Stimulated activated naive CD4-positive, alpha-beta T cell treated with Interleukin-2 at 50 U/mL for 16 hours (primary cell): ENCODE measurements at regions not wholly inside any gene's neighbourhood (a gene's known extent, or its start where the extent isn't known, plus 50 kb on each side); places are given as distances from the start of the nearest gene placed in this dataset.

Experiments
- DNase-seq: peaks from one replicate; lab custom pipeline; 2025; lab: John Stamatoyannopoulos, UW

DNA sequence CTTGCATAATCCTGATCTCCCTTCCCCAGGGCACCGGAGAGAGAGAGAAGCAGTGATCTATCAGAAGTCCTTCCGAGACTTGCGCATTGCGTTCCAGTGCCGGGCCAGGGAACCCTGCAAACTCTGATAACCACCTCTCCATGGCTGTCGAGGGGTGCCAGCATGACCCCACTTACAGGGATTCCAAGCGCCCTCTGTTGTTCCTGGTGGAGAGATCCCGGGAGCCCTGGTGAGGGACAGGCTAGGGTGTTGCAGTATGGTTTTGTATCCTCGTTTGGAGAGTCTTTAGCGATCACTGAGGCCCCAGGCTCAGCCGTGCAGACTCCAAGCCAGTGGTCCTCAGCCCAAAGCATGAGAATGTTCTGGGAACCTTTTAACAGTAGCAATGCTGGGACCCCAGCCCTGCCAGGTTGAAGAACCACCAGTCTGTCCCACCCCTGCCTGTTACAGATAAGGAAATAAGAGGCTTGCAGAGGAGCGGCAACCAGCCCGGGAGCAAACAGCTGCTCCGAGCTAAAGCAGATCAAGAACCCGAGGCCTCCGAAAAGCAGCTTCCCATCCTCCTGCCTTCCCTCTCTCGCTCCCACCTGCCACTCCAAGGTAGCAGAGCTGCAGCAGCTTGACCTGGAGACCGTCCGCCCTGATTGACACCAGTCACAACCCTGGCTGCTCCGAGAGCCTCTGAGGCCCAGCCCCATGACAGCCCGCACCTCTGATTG, 150.3 kb upstream of the RPL38 start:
- DNase-seq, result no peak

DNA sequence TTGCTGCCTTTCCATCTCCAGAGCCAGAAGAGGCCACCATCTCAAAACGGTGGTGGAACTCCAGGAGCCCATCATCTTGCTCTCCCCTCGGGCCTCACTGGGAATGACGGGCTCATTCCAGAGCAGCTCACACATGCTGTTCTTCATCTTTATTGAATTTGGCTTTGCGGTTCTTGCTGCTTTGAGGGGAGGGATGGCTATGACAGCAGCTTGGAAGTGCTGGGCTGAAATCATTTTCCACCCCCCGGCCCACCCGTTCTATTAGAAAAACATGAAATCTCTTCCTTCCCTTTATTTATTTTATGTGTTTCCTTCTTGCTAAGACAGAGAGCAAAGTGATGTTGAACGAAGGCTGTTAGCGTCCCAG, 149.8 kb upstream of the RPL38 start:
- DNase-seq, result no peak

DNA sequence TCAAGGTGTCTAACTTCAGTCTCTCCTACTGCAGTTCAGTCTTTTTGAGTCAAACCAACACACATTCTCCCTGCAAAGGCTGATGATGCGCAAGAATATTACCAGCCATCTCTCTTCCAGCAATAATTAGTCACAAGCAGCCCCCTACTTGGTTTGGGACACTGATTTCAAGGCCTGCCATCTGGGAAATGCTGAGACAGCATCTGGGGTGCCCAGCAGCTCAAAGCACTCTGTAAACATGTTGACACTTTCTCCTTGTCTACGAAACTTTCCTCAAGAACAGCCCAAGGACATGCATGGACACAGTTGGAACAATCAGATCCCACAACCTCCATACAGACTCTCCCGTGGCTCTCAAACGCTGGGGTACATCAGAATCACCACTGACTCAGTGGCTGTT, 149.2 kb upstream of the RPL38 start:
- no peak for DNase-seq

DNA sequence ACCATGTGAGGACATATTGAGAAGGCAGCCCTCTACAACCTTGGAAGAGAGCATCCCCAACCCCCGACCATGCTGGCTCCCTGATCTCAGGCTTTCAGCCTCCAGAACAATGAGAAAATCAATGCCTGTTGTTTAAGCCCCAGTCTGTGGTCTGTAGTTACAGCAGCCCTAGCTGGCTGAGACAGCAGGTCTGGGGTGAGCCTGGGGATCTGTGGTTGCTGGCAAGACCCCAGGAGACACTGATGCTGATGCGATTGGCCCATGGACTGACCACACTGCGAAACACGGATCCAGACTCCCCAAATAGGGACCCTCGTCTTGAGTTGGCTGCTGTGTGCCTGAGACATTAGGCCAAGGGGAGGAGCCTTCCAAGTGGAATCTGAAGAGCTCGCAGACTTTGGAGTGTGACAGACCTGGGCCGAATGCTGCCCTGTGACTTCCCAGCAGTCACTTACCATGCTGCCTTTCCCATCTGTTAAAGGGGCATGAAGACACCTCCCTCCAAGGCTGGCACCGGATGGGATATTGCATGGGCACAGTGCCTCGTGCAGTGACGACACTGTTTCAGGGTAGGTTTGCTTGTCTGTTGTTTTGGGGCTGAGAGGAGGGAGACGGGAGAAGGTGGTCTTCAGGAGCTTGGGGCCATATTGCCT, 147.8 kb upstream of the RPL38 start:
- DNase-seq, result no peak

DNA sequence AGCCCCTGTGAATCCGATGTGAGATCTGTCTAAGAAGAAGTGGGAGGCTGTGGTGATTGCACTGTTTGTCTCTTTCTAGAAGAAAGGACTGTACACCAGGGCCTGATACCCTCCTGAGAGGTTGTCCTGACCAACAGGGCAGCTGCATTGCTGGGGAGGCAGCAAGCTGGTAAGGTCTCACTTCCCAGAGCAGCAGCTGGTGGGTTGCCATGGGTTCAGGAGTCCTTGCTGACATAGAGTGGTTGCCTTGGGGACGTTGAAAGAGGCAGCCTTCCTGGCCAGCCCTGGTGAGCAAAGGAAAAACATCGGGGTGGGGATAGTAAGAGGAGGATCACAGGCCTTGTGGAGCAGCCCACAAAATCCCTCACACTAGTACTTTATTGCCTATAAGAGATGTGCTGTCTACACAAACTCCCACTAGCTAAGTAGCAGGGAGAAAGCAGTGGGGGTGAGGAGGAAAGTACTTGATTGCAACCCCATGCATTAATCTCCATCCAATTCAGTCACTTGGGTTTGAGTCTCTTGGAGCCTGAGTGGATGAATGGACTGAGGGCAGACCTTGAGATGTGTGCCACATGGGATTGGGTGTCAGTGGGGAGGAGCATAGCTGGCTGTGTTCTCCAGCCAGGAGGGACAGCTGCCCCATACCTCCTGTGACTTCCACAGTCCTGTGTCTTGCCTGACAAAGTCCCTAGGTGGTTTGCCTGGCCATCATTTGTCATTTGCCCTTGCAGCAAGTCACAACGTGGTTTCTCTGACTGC, 143.8 kb upstream of the RPL38 start:
- DNase-seq, result no peak

DNA sequence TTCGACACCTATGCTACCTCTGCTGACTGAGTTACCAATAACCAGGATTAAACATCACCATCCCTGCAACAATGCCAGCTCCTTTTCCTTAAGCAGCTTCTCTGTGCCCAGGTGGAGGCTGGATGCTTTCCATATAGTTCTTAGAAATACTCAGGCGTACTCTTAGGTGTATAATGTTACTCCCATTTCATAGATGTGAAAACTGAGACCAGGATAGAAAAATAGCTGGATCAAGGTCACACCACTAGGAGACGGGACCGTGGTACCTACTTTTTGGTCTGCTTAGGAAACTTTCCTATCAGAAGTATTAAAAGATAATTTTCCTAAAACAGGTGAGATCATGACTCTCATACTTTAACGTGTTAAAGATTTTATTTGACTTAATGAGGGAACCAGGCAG, 141.7 kb upstream of the RPL38 start:
- DNase-seq, result no peak

DNA sequence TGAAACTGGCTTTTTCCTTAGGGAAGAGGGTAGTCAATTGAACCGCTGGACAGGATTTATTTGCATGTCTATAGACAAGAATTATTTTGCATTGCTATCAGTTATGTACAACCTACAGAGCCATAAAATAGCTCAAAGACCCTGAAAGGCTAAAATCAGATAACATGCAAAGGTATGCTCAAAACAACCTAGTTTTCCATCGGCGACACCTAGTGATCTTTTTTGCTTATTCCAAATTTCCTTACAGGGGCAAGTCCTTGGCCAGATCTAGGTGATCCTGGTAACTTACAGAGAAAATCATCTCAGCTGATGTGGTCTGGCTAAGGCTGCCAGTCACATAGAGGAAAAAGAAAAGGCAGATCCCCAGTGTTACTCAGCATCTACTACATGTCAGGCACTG, 141.2 kb upstream of the RPL38 start:
- no peak for DNase-seq

DNA sequence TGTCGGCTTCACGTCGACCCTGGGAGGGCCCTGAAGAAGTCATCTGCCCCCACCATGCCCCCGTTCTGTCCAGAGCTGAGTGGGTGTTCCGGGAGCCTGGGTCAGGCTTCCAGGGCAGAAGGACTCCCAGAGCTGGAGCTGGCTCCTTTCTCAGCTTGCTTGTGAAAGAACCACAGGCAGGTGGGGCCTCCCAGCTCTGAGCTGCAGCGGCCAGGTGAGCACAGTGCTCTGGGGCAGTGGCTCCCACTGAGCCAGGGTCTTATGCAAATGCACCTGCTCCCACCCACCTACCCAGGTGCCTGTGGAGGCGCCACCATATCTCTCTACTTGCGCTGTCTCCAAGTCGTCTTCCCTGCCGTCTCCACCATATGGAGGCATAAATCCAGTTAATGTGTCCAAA, 140.0 kb upstream of the RPL38 start:
- no peak for DNase-seq

DNA sequence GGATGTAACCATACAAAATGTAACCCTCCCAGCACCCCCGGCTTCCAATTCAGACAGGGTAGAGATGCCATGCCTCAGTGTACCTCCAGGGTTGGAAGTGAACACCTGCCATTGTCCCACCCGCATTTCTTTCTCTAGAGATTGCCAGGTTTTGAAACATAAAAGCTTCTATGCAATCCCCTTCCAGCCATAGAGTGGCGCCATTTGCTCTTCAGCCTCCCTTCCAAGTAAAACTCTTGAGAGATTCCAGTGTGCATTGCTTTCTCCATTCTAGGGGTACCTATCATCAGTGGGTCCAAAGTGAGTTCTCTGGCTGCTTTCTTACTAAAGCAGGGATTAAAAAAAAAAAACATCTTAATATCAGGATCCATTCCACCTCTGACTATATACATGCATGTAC, 133.1 kb upstream of the RPL38 start:
- DNase-seq, result no peak

DNA sequence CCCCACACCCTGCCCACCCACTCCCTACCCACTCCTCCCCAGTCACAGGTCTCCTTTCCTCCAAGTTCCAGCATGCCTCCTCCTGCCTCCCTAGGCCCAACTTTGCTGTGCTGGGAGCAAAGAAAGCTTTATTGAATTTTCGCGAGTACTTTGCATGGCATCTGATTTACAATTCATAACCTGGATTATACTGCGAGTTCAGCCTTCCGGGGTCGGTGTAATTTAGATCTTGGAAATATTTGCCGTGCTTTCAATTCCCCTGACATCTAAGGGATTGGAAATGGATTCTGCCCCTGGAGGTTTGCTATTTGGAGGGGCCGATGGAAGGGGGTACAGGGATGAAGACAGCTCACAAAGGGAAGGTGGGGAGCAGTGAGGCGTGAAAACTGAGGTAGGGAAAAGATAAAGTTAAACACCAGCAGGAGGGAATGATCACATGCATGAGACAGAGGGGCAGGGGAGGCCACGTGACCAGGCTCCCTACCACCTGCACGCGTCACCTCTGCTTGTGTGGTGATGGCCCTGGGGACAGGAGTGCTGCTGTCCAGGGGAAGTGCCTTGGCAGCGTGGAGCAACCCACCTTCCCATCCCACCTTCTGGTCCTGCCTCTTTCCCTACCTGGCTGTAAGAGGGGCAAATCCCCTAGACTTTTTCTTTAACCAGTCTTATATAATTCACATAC, 132.3 kb upstream of the RPL38 start:
- no peak for DNase-seq

DNA sequence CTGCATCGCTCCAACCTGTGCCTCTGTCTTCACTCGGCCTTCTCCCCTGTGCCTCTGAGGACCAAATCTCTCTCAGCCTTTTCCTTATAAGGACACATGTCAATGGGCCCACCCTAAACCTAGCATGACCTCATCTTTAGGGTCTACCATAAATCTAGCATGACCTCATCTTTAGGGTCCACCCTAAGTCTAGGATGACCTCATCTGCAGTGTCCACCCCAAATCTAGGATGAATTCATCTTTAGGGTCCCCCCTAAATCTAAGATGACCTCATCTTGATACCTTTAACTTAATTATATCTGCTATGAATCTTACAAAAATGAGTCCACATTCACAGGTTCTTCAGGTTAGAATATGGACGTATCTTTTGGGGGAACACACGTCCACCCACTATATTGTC, 131.1 kb upstream of the RPL38 start:
- no peak for DNase-seq

DNA sequence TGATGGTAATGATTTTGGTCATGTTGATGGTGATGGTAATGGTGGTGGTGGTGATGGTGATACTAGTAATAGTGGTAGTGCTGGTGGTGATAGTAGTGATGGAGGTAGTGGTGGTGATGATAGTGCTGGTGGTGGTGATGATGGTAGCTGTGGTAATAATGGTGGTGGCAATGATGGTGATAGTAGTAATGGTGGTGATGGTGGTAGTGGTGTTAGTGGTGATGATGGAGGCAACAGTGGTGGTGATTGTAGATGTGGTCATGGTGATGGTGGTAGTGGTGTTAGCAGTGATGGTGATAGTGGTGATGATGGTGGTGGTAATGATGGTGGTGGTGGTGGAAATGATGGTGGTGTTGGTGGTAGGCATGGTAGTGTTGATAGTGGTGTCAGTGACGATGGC, 127.0 kb upstream of the RPL38 start:
- DNase-seq, result no peak

DNA sequence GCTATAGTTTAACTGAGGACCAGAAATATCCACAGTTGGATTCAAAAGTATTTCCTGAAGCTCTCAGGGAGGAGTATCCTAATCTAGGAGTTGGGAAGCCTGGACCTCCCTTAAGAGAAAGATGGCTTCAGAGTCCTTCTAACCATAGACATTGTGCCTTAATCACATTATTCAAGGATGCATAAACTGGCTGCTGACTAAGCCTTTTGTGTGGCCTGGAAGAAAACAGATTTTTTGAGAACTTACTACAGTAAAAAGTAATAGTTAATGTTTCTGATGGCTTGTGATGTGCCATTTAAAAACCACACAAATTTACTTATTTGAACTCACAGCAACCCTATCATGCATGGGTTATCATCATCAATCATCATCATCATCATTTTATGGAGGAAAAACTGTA, 126.2 kb upstream of the RPL38 start:
- DNase-seq, result no peak

DNA sequence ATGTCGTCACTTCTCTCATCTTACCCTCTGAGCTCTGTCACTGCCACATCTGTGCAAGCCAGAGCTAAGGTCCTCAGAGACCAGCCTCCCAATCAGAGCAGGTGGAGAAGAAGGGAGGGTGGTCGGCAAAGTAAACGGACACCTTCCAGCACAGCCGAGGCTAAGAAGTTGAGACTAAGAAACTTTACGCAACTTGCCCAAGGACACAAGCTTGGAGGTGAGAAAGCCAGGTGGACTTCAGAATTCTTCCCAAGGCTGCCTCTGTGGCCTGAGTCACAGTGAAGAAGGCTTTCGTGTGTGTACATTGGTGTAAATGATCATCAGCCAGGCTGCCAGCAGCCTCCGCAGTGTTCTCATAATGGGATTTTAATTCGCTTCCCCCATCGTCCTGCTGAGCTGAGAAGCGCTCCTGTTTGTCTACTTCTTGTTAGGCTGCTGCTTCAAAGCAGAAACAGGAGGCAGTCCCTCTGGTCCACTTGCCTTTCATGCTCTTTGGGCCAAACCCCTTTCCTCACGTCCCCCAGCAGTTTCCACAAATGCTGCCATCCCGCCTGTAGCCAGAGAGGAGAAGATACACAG, 125.0 kb upstream of the RPL38 start:
- DNase-seq, result no peak

DNA sequence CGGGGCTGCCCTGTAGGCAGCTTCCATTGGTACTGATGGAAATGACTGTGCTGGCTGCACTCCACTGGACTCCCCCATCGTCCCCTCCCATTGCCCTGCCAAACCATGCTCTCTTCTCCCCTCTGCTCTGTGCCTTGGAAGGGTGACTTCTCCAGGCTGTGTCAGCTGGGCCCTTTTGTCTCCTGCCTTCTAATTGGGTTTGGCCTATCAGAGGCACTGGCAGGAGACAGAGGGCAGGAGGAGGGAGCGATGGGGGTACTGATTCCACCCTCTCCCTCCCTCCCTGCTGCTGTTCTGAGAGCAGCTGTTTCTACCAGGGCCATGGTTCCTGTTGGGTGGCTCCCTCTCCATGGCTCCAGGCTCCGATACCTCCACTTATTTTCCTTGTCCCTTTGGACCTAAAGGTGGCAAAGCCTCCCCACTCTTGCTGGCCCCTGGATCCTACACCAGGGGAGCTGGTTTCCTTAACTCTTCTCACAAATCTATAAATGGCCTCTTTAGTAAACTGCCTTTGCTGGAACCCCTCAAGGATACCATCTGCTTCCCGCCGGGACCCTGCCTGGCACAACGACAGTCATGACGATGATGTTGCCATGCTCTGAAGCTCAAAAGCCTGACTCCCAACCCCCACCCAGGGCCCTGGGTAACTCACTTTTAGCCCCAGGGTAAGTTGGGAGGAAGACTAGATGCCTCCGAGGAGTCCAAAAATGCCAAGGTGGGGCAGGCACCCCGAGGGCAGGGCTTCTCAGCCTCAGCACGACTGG, 123.8 kb upstream of the RPL38 start:
- DNase-seq, result no peak

DNA sequence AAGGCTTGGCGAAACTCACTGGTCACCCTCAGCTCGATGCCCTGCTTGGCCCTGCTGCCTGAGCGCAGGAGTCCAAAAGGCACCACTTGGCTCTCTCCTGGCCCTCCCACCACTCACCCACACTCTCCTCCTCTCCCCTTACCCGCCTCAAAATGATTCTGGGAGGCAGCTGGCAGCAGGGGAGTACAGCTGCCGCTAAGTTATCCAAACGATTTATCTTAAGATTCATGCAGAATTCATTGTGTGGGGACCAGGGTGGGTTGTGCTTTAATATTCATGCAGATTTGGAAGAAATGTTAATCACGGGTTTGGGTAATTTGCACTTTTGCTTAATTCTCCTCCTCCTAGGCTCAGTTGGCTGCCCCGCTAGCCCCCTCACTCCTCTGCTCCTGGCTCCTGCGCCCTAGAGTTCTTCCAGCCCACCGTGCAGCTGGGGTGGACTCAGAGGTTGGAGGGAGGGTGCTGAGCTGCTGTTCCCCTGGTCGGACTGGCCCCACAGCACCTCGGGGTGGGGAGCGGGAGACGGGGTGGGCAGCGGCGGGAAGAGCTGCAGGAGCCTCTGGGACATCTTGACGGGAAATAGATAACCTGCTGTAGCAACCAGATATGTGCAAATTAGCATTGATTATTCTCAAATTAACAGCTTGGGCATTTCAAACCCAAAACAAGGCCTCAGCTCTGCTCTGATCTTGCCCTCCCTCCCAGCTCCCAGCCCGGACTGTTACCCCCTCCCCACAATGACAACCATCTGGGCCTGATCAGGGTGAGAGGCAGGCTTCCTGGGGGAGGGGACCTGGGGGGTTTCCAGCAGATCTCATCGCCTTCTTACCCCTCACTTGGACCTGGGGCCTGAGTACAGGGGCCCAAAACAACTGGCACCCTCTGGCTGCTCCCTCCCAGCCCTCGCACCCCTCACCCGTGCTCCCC, 122.6 kb upstream of the RPL38 start:
- DNase-seq, result no peak

DNA sequence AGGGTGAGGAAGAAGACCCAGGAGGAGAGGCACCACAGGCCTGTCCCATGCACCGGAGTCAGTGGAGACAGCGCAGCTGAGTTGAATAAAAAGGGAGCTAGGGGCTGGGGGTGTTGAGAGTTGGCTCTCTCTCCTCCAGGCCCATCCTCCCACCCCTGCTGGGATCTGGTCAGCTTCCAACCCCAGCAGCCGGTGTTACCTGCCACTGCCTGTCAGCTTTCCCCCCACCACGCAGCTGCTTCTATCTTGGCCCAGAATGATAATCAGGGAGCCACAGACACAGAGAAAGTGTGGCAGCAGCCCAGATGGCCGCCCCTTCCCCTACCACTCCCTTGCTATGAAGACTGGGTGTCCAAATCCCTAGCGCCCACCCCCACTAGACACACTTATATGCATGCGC, 120.6 kb upstream of the RPL38 start:
- DNase-seq, result no peak

DNA sequence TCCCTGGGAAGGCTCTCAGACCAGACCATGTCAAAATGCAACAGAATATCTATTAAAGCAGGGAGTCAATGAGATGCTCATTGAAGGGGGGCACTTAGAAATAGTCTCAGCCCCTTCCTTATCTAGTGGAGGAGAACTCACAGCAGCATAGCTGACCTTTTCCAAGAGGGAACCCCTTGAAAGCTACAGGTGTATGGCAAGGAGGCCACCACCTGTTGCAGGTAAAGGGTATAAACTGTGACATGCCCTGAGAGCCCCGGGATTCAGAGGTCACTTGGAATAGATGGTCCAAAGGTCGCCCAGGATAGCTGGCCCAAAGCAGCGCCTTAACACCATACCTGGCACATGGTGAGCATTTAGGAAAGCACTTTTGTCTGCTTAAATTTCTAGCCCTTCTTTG, 120.2 kb upstream of the RPL38 start:
- DNase-seq, result no peak

DNA sequence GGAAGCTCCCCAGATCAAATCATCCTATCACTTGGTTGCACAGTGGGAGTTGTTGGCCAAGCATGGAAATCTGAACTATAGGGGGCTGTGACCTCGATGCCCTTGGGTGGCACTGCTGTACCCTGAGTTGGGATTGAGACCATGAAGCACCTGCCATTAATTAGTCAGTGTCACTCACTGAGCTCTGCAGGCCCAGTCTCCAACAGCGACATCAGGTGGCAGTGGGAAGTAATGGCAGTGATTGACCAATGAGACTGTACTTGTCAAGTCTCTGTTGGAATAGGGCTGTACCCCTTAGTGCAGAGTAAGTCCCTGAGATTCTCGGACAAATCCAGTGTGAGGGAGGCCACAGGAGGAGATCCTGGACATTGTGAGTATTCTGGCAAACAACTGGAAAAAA, 118.0 kb upstream of the RPL38 start:
- DNase-seq, result no peak

DNA sequence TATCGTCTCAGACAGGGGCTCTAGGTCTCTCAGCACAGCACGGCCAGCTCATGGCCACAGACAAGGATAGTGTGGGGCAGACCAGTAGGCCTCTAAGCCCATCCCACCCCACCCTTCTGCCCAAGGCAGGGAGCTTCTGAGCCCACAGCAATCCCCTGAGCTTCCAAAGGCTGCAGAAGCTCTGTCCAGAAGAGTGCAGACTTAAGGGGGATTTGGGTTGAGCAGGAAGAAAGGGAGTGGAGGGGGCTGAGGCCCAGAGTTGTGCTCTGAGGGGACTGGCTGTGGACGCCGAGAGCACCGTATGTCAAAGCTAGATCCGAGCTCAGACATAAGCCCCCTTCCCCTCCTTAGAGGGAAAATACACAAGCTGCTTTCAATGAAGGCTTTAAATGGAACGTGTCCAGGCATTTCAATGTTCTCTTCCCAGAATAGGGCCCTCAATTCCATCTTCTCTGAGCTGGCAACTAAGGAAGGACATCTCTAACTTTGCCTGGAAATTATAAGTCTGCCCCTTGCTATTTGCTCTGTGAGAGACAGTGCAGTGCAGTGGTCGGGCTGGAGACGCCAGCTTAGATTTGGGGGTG, 116.4 kb upstream of the RPL38 start:
- no peak for DNase-seq
